22Rv1 (cell line): ENCODE measurements at regions not wholly inside any gene's neighbourhood (a gene's known extent, or its start where the extent isn't known, plus 50 kb on each side); places are given as distances from the start of the nearest gene placed in this dataset.

Source experiments
- ZFX ChIP-seq: fragments of 450-650 bp; IDR thresholded peaks from 2 replicates; pipeline ENCODE4 v1.6.1; 2017; ENCODE audit warnings: antibody characterized with exemption, borderline replicate concordance
- TF ChIP-seq, protein P1 (sequence below): fragments of 450-650 bp; IDR thresholded peaks from 2 replicates; pipeline ENCODE4 v1.5.1; 2017; ENCODE audit warnings: mild to moderate bottlenecking

DNA sequence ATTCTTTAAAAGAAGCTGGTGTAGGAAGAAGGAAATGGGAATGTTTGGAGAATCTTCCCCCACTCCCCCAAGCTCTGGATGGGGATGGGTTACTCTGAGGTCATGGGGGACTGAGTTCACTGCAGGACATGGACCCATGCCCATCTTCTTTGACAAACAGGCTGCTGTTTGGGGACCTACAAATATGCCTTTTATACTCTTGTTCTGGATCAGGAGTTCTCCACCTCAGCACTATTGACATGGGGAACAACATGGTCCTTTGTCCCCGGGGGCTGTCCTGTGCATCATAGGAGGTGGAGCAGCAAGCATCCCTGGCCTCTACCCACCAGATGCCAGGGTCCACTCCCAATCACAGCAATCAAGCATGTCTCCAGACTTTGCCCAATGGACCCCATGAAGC lies 365.8 kb upstream of the C1orf174 start:
- TF ChIP-seq, protein P1, sequence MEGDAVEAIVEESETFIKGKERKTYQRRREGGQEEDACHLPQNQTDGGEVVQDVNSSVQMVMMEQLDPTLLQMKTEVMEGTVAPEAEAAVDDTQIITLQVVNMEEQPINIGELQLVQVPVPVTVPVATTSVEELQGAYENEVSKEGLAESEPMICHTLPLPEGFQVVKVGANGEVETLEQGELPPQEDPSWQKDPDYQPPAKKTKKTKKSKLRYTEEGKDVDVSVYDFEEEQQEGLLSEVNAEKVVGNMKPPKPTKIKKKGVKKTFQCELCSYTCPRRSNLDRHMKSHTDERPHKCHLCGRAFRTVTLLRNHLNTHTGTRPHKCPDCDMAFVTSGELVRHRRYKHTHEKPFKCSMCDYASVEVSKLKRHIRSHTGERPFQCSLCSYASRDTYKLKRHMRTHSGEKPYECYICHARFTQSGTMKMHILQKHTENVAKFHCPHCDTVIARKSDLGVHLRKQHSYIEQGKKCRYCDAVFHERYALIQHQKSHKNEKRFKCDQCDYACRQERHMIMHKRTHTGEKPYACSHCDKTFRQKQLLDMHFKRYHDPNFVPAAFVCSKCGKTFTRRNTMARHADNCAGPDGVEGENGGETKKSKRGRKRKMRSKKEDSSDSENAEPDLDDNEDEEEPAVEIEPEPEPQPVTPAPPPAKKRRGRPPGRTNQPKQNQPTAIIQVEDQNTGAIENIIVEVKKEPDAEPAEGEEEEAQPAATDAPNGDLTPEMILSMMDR: no peak
- no peak for TF ChIP-seq ZFX
